GM12878 (cell line): ENCODE measurements at regions not wholly inside any gene's neighbourhood (a gene's known extent, or its start where the extent isn't known, plus 50 kb on each side); places are given as distances from the start of the nearest gene placed in this dataset.

ENCODE experiments used
- HDGF ChIP-seq: fragments of 450-650 bp; IDR thresholded peaks from 2 replicates; pipeline ENCODE4 v1.6.1; 2016; ENCODE audit warnings: antibody characterized with exemption
- HSF1 ChIP-seq: fragments of 150-350 bp; IDR thresholded peaks from 2 replicates; pipeline ENCODE4 v1.6.1; 2014; ENCODE audit warnings: mild to moderate bottlenecking, low read depth, low read length
- SREBF2 ChIP-seq: IDR thresholded peaks from 2 replicates; pipeline ENCODE4 v1.6.1; 2012; ENCODE audit warnings: mild to moderate bottlenecking, low read length
- TAF1 ChIP-seq: IDR thresholded peaks from 2 replicates; pipeline ENCODE4 v1.6.1; 2011; ENCODE audit warnings: mild to moderate bottlenecking, low read depth, low read length, borderline replicate concordance

- TF ChIP-seq HDGF (no peak), HSF1 (no peak), TAF1 (no peak), SREBF2 (no peak)
Observed at GRCh38 chr16:9311303-9311954, 220.0 kb downstream of the HAPSTR1 start.
